ENCODE measurements at regions not wholly inside any gene's neighbourhood (a gene's known extent, or its start where the extent isn't known, plus 50 kb on each side); places are given as distances from the start of the nearest gene placed in this dataset.

DNA sequence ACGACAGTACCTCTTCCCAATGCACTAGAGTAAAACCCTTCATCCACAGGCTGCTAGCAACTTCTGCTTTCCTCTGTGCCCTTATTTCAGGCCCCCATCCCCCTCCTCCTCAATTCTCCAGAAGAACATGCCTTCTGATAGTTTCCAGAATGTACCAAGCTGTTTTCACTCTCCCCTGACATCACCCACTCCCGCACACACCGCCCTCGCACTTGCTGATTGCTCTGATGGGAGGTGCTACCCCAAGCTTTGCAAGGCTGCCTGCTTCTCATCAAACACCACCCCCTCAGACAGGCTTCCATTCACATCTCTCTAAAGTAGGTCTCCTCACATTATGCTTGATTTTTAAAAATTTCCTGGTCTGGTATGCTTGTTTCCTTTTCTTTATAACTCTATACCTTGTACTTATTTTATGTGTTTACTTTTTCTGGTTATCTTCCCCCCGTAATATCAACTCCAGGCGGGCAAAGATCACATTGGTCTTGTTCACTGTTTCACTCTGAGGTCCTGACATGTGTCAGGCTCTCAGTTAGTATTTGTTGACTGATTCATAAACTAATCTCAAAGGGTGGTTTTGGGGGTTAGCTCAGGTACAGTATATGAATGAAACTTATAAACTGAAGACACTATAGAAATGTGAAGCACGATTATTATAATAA is 91.0 kb upstream of the C9orf72 start:
- H3K4me3 ChIP-seq (ENCODE audit: low read depth, low read length): no peak overlapping the region
- DNase-seq (ENCODE audit: low read depth): no peak
- TF ChIP-seq, protein P1, sequence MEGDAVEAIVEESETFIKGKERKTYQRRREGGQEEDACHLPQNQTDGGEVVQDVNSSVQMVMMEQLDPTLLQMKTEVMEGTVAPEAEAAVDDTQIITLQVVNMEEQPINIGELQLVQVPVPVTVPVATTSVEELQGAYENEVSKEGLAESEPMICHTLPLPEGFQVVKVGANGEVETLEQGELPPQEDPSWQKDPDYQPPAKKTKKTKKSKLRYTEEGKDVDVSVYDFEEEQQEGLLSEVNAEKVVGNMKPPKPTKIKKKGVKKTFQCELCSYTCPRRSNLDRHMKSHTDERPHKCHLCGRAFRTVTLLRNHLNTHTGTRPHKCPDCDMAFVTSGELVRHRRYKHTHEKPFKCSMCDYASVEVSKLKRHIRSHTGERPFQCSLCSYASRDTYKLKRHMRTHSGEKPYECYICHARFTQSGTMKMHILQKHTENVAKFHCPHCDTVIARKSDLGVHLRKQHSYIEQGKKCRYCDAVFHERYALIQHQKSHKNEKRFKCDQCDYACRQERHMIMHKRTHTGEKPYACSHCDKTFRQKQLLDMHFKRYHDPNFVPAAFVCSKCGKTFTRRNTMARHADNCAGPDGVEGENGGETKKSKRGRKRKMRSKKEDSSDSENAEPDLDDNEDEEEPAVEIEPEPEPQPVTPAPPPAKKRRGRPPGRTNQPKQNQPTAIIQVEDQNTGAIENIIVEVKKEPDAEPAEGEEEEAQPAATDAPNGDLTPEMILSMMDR (IDR thresholded peaks at IDR 0.05; ENCODE audit: insufficient read depth, low read length): no peak

DNA sequence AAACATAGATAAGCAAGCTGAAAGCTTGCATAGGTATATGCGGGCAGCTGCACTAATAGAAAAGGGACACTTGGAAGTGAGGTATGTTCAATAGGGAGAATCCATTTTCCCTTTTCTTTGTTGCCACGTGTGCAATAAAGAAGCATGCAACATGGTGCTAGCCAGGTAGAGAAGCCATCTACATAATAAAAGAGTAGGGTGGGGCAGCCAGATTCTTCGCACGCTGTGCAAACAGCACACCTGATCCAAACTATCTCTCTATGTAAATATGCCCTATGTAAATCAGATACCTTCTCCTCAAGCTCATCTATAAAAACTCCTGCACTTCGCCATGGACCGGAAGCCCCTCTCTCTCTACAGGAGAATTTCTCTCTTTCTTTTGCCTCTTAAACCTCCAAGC is 91.9 kb upstream of the C9orf72 start:
- TF ChIP-seq, protein P1 (IDR thresholded peaks at IDR 0.05; ENCODE audit: insufficient read depth, low read length): no peak
- no peak for DNase-seq (ENCODE audit: low read depth)
- H3K4me3 ChIP-seq (ENCODE audit: low read depth, low read length): no peak overlapping the region

DNA sequence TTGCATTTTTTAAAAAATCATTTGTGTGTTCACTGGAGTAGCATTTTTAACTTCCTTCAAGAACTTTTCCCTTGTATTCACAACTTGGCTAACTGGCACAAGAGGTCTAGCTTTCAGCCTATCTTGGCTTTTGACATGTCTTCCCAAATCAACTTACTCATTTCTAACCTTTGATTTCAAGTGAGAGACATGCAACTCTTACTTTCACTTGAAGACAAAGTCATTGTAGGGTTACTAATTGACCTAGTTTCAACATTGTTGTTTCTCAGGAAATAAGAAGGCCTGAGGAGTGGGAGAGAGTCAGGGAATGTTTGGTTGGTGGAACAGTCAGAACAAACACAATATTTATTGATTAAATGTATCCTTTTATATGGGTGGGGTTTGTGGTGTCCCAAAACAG is 95.0 kb upstream of the C9orf72 start:
- DNase-seq (ENCODE audit: low read depth): no peak
- no peak overlapping the region for H3K4me3 ChIP-seq (ENCODE audit: low read depth, low read length)
- TF ChIP-seq, protein P1 (IDR thresholded peaks at IDR 0.05; ENCODE audit: insufficient read depth, low read length): no peak

DNA sequence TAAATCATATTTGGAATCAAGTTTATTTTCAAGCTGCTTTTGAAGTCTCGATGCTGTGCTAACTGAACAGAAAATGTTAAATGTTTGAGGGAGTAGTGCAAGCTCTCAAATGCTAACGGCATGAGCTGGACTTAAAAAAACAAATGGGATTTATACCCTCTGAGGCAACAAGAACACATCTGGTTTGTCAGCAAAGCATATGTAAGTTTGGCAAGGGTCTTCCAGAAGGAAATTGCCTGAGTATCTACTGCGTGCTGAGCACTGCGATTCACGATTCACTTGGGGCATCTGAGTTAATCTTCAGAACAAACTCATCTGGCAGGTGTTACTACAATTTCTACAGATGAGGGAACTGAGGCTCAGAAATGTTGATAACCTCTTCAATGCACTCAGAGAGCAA is 98.4 kb upstream of the C9orf72 start:
- H3K4me3 ChIP-seq (ENCODE audit: low read depth, low read length): no peak overlapping the region
- TF ChIP-seq, protein P1 (IDR thresholded peaks at IDR 0.05; ENCODE audit: insufficient read depth, low read length): no peak
- peak; percentile 5 for DNase-seq (ENCODE audit: low read depth)

DNA sequence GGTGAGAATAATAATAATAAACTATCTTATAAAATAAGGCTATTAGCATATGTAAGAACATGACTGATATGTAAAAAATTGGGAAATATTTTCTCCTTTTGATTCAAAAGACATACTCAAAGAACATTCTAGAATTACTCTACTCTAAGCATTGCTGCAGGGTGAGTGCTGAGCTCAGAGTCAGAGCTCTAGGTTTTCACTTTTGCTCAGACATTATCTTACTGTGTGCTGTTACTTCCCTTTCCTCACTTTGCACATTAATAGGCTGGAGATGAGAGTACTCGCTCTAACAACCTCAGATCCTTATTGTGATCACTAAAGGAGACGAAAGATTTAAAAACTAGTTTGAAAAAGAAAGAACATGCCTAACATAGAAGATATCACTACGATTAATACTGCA is 99.4 kb upstream of the C9orf72 start:
- TF ChIP-seq, protein P1 (IDR thresholded peaks at IDR 0.05; ENCODE audit: insufficient read depth, low read length): no peak
- no peak for DNase-seq (ENCODE audit: low read depth)

DNA sequence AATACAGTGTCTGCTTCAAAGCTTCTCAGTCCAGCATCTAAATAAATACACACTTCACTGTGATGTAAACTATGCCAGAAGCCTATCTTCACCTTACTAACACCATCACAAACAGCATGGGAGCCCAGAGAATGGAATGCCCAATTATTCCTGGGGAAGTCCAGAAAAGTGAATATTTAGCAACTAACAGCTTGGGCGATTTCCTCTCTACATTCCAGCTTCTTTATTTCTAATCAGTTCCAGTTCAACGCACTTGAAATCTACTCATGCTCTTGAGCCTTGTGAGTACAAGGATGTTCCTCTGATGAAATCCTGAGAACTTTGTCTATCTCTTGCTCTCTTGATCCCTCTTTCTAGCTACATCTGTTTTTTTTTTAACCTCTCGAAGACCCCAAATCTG is 100.4 kb upstream of the C9orf72 start:
- no peak overlapping the region for H3K4me3 ChIP-seq (ENCODE audit: low read depth, low read length)
- TF ChIP-seq, protein P1 (IDR thresholded peaks at IDR 0.05; ENCODE audit: insufficient read depth, low read length): no peak
- DNase-seq (ENCODE audit: low read depth): no peak

More for the DNA sequence above, 99.4 kb upstream of the C9orf72 start:
- no peak overlapping the region for H3K4me3 ChIP-seq (ENCODE audit: low read depth, low read length)

DNA sequence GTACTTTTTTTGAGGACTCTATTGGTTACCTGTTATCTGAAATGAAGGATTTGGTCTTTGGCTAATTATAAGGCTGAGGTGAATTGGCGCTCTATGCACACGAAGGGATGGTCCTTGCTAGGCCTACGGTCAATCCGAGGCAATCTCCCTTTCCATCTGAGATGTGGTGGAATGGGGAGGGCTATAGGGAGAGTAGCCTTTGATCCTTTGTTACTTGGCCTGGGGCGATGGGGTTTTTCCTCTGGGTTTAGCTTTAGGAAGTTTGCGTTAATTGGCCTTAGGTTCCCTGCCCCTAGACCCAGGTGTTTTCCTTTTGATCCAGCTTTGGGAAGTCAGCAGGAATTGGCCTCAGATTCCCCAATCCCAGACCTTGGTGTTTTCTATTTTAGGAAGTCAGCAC is 102.1 kb upstream of the C9orf72 start:
- no peak for DNase-seq (ENCODE audit: low read depth)
- TF ChIP-seq, protein P1 (IDR thresholded peaks at IDR 0.05; ENCODE audit: insufficient read depth, low read length): no peak
- no peak overlapping the region for H3K4me3 ChIP-seq (ENCODE audit: low read depth, low read length)
